ENCODE measurements at regions not wholly inside any gene's neighbourhood (a gene's known extent, or its start where the extent isn't known, plus 50 kb on each side); places are given as distances from the start of the nearest gene placed in this dataset.

DNA sequence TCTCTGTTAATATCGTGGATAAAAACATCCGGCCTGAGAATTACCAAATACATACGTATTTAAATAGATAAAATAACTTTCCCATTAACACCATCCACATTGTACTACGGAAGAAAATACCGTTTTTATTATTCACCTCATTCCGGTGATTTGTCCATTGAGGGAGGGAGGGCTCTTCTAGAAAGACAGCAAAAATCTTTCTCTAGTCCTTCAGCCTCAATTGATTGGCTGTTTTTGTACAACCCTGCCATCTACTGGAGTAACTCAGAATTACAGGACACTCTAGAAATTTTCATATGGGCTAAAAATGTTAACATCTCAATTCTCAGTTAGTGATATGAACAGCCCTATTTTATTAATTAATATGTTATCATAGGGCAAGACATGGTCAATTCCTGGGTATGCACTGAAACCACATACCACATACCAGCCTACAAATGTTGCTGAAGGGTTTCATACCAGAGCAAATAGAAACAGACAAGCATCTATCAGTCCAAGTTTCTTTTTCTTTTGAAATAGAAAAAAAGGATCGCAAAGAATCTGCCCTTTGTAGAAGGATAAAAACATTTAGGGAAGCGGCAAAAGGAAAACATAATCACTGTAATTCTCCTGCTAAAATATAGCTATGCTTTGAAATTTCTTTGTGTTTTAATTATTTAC, 55.8 kb upstream of the CDCA7L start:
- no peak for TF ChIP-seq CEBPB (IDR thresholded peaks at IDR 0.05; ENCODE audit: low read depth)
- TF ChIP-seq, protein P1, sequence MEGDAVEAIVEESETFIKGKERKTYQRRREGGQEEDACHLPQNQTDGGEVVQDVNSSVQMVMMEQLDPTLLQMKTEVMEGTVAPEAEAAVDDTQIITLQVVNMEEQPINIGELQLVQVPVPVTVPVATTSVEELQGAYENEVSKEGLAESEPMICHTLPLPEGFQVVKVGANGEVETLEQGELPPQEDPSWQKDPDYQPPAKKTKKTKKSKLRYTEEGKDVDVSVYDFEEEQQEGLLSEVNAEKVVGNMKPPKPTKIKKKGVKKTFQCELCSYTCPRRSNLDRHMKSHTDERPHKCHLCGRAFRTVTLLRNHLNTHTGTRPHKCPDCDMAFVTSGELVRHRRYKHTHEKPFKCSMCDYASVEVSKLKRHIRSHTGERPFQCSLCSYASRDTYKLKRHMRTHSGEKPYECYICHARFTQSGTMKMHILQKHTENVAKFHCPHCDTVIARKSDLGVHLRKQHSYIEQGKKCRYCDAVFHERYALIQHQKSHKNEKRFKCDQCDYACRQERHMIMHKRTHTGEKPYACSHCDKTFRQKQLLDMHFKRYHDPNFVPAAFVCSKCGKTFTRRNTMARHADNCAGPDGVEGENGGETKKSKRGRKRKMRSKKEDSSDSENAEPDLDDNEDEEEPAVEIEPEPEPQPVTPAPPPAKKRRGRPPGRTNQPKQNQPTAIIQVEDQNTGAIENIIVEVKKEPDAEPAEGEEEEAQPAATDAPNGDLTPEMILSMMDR (IDR thresholded peaks at IDR 0.05 in 2 of 3, conservative IDR thresholded peaks at IDR 0.05 in 1 of 3; ENCODE audit: borderline replicate concordance in 1 of 3, insufficient read depth in 1 of 3, low read depth in 2 of 3, low read length in 2 of 3): peak; percentile 57 to 80 (median 70); a peak in 5 of 6 replicates
- no peak for TF ChIP-seq EZH2 (IDR thresholded peaks at IDR 0.05)
- TF ChIP-seq ZFX (IDR thresholded peaks at IDR 0.05): no peak
- TF ChIP-seq POLR2A (IDR thresholded peaks at IDR 0.05; ENCODE audit: borderline replicate concordance, extremely low read depth, insufficient read depth, insufficient read length): no peak
- TF ChIP-seq POLR2AphosphoS5 (IDR thresholded peaks at IDR 0.05; ENCODE audit: low read depth, low read length): no peak
- TF ChIP-seq, protein P2, sequence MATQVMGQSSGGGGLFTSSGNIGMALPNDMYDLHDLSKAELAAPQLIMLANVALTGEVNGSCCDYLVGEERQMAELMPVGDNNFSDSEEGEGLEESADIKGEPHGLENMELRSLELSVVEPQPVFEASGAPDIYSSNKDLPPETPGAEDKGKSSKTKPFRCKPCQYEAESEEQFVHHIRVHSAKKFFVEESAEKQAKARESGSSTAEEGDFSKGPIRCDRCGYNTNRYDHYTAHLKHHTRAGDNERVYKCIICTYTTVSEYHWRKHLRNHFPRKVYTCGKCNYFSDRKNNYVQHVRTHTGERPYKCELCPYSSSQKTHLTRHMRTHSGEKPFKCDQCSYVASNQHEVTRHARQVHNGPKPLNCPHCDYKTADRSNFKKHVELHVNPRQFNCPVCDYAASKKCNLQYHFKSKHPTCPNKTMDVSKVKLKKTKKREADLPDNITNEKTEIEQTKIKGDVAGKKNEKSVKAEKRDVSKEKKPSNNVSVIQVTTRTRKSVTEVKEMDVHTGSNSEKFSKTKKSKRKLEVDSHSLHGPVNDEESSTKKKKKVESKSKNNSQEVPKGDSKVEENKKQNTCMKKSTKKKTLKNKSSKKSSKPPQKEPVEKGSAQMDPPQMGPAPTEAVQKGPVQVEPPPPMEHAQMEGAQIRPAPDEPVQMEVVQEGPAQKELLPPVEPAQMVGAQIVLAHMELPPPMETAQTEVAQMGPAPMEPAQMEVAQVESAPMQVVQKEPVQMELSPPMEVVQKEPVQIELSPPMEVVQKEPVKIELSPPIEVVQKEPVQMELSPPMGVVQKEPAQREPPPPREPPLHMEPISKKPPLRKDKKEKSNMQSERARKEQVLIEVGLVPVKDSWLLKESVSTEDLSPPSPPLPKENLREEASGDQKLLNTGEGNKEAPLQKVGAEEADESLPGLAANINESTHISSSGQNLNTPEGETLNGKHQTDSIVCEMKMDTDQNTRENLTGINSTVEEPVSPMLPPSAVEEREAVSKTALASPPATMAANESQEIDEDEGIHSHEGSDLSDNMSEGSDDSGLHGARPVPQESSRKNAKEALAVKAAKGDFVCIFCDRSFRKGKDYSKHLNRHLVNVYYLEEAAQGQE (IDR thresholded peaks at IDR 0.05; ENCODE audit: low read depth): no peak
- peak; percentile 91 for TF ChIP-seq RAD21 (IDR thresholded peaks at IDR 0.05; ENCODE audit: low read depth)
- TF ChIP-seq YY1 (IDR thresholded peaks at IDR 0.05; ENCODE audit: extremely low read depth, insufficient replicate concordance, low read depth, low read length): no peak
- no peak for TF ChIP-seq CBX3 (IDR thresholded peaks at IDR 0.05; ENCODE audit: low read depth)

All from HCT116 (cell line).